Endothelial cell of umbilical vein (primary cell): ENCODE measurements at regions not wholly inside any gene's neighbourhood (a gene's known extent, or its start where the extent isn't known, plus 50 kb on each side); places are given as distances from the start of the nearest gene placed in this dataset.

Experiments
- BruUV-seq: library from RNA; stranded (reverse); fragments of 400-500 nt; replicated peaks from 2 replicates; lab custom pipeline; 2021; lab: Mats Ljungman, UMichigan
- CTCF ChIA-PET: fragments of 300-600, 350-600 bp; sonication (Branson Sonifier 250); formaldehyde crosslinking; loops from one replicate; lab custom pipeline; 2021; ENCODE audit warnings: antibody characterized with exemption, inconsistent platforms; lab: Charles Lee
- POLR2A ChIA-PET: fragments of 300-600, 350-600 bp; sonication (Branson Sonifier 250); formaldehyde crosslinking; loops from one replicate; lab custom pipeline; 2021; ENCODE audit warnings: antibody characterized with exemption, inconsistent platforms; lab: Charles Lee
- DNase-seq: peaks from one replicate; pipeline ENCODE4 v3.0.0-alpha.2; 2011; ENCODE audit warnings: low read depth, low spot score
- FAIRE-seq: peaks from 2 replicates; lab custom pipeline; 2011; peaks lifted over from hg19 to GRCh38; lab: Jason Lieb, UNC
- H2AFZ ChIP-seq: 2 replicates; pipeline ENCODE4 v1.6.0; 2012; ENCODE audit warnings: low read depth, low read length, control low read depth, inconsistent platforms
- H3K27ac ChIP-seq: 2 replicates; pipeline ENCODE4 v1.5.1; 2011; ENCODE audit warnings: low read depth, mild to moderate bottlenecking, control low read depth, low read length, moderate library complexity; ENCODE audit not compliant: insufficient read depth
- H3K27me3 ChIP-seq, 2 experiments: 2 replicates each; pipeline versions ENCODE4 v1.6.0 to v1.6.1; 2011; ENCODE audit warnings: low read length in 2 of 2, mixed read lengths in 1 of 2; ENCODE audit not compliant: control insufficient read depth in 2 of 2, insufficient read depth in 2 of 2
- H3K36me3 ChIP-seq, 2 experiments: 2 replicates in 1 of 2; 3 replicates in 1 of 2; pipeline ENCODE4 v1.5.1; 2011; ENCODE audit warnings: low read length in 2 of 2, mild to moderate bottlenecking in 1 of 2, moderate library complexity in 1 of 2; ENCODE audit not compliant: control insufficient read depth in 2 of 2, insufficient read depth in 2 of 2; ENCODE audit errors: extremely low read depth in 1 of 2
- H3K4me1 ChIP-seq: 3 replicates; pipeline ENCODE4 v1.5.1; 2011; ENCODE audit warnings: mild to moderate bottlenecking, low read length; ENCODE audit not compliant: control insufficient read depth, insufficient read depth; ENCODE audit errors: extremely low read depth
- H3K4me2 ChIP-seq: 2 replicates; pipeline ENCODE4 v1.6.1; 2011; ENCODE audit warnings: low read length, control low read depth, mixed read lengths; ENCODE audit not compliant: insufficient read depth
- H3K4me3 ChIP-seq, 3 experiments: fragments of 200-600 bp in 1 of 3; sonication (generic), shearing (Covaris generic) in 1 of 3; replicated peaks in 1 of 3; 2 replicates each; pipeline ENCODE4 v1.5.1; 2011 to 2016; ENCODE audit warnings: control low read depth in 3 of 3, low read length in 3 of 3, mild to moderate bottlenecking in 2 of 3, inconsistent platforms in 1 of 3, low read depth in 1 of 3, moderate library complexity in 1 of 3; ENCODE audit not compliant: insufficient read depth in 1 of 3
- H3K79me2 ChIP-seq: 2 replicates; pipeline ENCODE4 v1.6.0; 2012; ENCODE audit warnings: low read length, inconsistent platforms; ENCODE audit not compliant: control insufficient read depth, insufficient read depth
- H3K9ac ChIP-seq: replicated peaks from 2 replicates; pipeline ENCODE3; 2011; ENCODE audit warnings: low read length, control low read depth; ENCODE audit not compliant: insufficient read depth; ENCODE audit errors: extremely low read depth
- H3K9me1 ChIP-seq: replicated peaks from 3 replicates; pipeline ENCODE4 v1.6.0; 2011; ENCODE audit warnings: mild to moderate bottlenecking, low read length; ENCODE audit not compliant: control insufficient read depth, insufficient read depth; ENCODE audit errors: extremely low read depth
- H3K9me3 ChIP-seq: replicated peaks from 2 replicates; pipeline ENCODE4 v1.5.1; 2012; ENCODE audit warnings: low read length, inconsistent platforms; ENCODE audit not compliant: control insufficient read depth, insufficient read depth
- H4K20me1 ChIP-seq: replicated peaks from 2 replicates; pipeline ENCODE3; 2011; ENCODE audit warnings: mild to moderate bottlenecking, low read length; ENCODE audit not compliant: control insufficient read depth, insufficient read depth; ENCODE audit errors: extremely low read depth
- GATA2 ChIP-seq: IDR thresholded peaks from 2 replicates; pipeline ENCODE4 v1.7.0; 2011; ENCODE audit warnings: low read depth, mild to moderate bottlenecking, moderate library complexity, mixed read lengths, low read length; ENCODE audit not compliant: insufficient read length, insufficient read depth
- MYC ChIP-seq: IDR thresholded peaks from one replicate; pipeline ENCODE4 v1.6.1; 2011; ENCODE audit warnings: mild to moderate bottlenecking, low read depth, low read length
- POLR2A ChIP-seq: IDR thresholded peaks from 2 replicates; pipeline ENCODE4 v1.6.1; 2012; ENCODE audit warnings: low read depth, mild to moderate bottlenecking, control low read depth, low read length
- POLR2AphosphoS5 ChIP-seq: IDR thresholded peaks from 2 replicates; pipeline ENCODE4 v1.6.1; 2012; ENCODE audit warnings: low read depth, mild to moderate bottlenecking, control low read depth, low read length, moderate library complexity; ENCODE audit not compliant: insufficient read depth
- dilution Hi-C: fragments of 300-500 bp; cut with MboI; formaldehyde crosslinking; loops from one replicate; pipeline ENCODE4 v1.15.0; 2019; ENCODE audit warnings: low sequenced_read_pairs; ENCODE audit not compliant: extremely low pct_ligation_motif_present
- intact Hi-C: fragments of 100-400 bp; cut with micrococcal nuclease; formaldehyde crosslinking; loops from one replicate; pipeline ENCODE4 v1.10.0; 2022
- TF ChIP-seq, protein P1 (sequence below): IDR thresholded peaks from 2 replicates; pipeline ENCODE4 v1.6.1; 2011; ENCODE audit not compliant: insufficient read depth, insufficient read length
- TF ChIP-seq, protein P2 (sequence below), 2 donors: IDR thresholded peaks; 1 replicate in 1 of 2; 2 replicates in 1 of 2; pipeline ENCODE4 v1.5.1; 2011; ENCODE audit warnings: low read length in 2 of 2, mild to moderate bottlenecking in 2 of 2, moderate library complexity in 2 of 2, control low read depth in 1 of 2, inconsistent platforms in 1 of 2, low read depth in 1 of 2; ENCODE audit not compliant: insufficient read depth in 1 of 2; ENCODE audit errors: extremely low read depth in 1 of 2

GRCh38 chr12:31218203-31219025 lies 107.5 kb downstream of the SINHCAF start:
- no peaks in the 10 kb centered on the region for H3K9me1 ChIP-seq
- POLR2A ChIA-PET = no interaction called here
- no peaks in the 10 kb centered on the region for H3K9me3 ChIP-seq
- dilution Hi-C loops = no loop called here
- H3K79me2 ChIP-seq = no peaks in the 10 kb centered on the region
- no peak overlapping the region for H2AFZ ChIP-seq
- no peak overlapping the region for H3K4me2 ChIP-seq
- H3K4me3 ChIP-seq = no peak overlapping the region
- H3K9ac ChIP-seq = no peak overlapping the region
- no peak for DNase-seq
- CTCF ChIA-PET = interaction anchor here (1.0 kb wide), 1 partner anchor 12 kb away, joined by 3 read pairs; no protein-coding TSS in a partner anchor
- no peaks in the 10 kb centered on the region for H4K20me1 ChIP-seq
- no peak for FAIRE-seq
- no peak overlapping the region for H3K27ac ChIP-seq
- intact Hi-C loops = no loop called here
- H3K36me3 ChIP-seq = no peaks in the 10 kb centered on the region
- TF ChIP-seq MYC (no peak), GATA2 (no peak)
- peaks cover 0 to 7% of the 10 kb centered on the region in 2 experiments for H3K27me3 ChIP-seq
- no peaks in the 10 kb centered on the region for H3K4me1 ChIP-seq
- BruUV-seq = no TSS peak

DNA sequence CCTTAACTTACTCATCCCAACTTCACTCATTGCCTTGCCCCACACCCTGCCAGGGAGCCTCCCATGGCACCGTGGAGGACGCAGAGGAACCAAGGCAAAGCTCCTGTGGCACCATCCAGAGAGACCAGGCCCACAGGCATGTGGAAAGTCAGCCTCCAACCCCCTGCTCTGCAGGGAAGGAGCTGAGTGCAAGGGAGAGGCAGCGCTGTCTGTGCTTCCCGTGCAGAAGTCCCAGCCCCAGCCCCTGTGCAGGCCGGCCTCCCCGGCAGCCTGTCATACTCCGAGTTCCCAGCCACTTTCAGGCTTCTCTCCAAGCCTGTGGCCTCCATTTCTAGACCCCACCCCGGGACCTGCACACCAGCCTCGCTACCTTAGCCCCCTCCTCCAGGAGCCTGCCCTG lies 106.4 kb downstream of the SINHCAF start:
- Histone ChIP-seq H3K9me3 (no peaks in the 10 kb centered on the region), H2AFZ (no peak overlapping the region), H3K27ac (no peak overlapping the region), H3K27me3 (peaks cover 0 to 7% of the 10 kb centered on the region in 2 experiments), H3K9me1 (no peaks in the 10 kb centered on the region), H3K79me2 (no peaks in the 10 kb centered on the region), H4K20me1 (no peaks in the 10 kb centered on the region), H3K4me2 (no peak overlapping the region), H3K4me1 (no peaks in the 10 kb centered on the region), H3K36me3 (no peaks in the 10 kb centered on the region), H3K9ac (no peak overlapping the region), H3K4me3 (no peak overlapping the region)
- dilution Hi-C loops = no loop called here
- TF ChIP-seq POLR2AphosphoS5 = no peak
- TF ChIP-seq GATA2 = no peak
- TF ChIP-seq, protein P1, sequence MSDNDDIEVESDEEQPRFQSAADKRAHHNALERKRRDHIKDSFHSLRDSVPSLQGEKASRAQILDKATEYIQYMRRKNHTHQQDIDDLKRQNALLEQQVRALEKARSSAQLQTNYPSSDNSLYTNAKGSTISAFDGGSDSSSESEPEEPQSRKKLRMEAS = no peak
- TF ChIP-seq, protein P2, sequence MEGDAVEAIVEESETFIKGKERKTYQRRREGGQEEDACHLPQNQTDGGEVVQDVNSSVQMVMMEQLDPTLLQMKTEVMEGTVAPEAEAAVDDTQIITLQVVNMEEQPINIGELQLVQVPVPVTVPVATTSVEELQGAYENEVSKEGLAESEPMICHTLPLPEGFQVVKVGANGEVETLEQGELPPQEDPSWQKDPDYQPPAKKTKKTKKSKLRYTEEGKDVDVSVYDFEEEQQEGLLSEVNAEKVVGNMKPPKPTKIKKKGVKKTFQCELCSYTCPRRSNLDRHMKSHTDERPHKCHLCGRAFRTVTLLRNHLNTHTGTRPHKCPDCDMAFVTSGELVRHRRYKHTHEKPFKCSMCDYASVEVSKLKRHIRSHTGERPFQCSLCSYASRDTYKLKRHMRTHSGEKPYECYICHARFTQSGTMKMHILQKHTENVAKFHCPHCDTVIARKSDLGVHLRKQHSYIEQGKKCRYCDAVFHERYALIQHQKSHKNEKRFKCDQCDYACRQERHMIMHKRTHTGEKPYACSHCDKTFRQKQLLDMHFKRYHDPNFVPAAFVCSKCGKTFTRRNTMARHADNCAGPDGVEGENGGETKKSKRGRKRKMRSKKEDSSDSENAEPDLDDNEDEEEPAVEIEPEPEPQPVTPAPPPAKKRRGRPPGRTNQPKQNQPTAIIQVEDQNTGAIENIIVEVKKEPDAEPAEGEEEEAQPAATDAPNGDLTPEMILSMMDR (IDR thresholded peaks at IDR 0.05; ENCODE audit: extremely low read depth in 1 of 2, insufficient read depth in 1 of 2, low read depth in 1 of 2, low read length in 2 of 2) = no peak
- TF ChIP-seq MYC = no peak
- no peak for TF ChIP-seq POLR2A
- DNase-seq (no peak), FAIRE-seq (no peak)
- intact Hi-C loops = no loop called here
- BruUV-seq = no TSS peak
- ChIA-PET CTCF (no interaction called here), POLR2A (no interaction called here)
